ENCODE measurements at regions not wholly inside any gene's neighbourhood (a gene's known extent, or its start where the extent isn't known, plus 50 kb on each side); places are given as distances from the start of the nearest gene placed in this dataset.

DNA sequence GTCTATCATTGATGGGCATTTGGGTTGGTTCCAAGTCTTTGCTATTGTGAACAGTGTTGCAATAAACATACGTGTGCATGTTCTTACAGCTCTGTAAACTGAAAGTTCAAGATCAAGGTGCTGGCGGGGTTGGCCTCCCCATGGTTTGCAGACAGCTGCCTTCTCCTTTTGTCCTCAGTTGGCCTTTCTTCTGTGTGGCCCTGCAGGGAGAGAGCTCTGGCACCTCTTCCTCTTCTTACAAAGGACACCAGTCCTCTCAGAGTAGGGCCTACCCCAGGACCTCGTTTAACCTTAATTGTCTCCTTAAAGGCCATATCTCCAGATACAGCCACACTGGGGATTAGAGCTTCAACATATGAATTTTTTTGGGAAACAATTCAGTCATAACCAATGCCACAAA, 462.7 kb downstream of the TCERG1L start:
- TF ChIP-seq, protein P1, sequence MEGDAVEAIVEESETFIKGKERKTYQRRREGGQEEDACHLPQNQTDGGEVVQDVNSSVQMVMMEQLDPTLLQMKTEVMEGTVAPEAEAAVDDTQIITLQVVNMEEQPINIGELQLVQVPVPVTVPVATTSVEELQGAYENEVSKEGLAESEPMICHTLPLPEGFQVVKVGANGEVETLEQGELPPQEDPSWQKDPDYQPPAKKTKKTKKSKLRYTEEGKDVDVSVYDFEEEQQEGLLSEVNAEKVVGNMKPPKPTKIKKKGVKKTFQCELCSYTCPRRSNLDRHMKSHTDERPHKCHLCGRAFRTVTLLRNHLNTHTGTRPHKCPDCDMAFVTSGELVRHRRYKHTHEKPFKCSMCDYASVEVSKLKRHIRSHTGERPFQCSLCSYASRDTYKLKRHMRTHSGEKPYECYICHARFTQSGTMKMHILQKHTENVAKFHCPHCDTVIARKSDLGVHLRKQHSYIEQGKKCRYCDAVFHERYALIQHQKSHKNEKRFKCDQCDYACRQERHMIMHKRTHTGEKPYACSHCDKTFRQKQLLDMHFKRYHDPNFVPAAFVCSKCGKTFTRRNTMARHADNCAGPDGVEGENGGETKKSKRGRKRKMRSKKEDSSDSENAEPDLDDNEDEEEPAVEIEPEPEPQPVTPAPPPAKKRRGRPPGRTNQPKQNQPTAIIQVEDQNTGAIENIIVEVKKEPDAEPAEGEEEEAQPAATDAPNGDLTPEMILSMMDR (IDR thresholded peaks at IDR 0.05) = no peak
- no peak for DNase-seq (ENCODE audit: low spot score)
- no peak for ATAC-seq (ENCODE audit: low FRiP score)

DNA sequence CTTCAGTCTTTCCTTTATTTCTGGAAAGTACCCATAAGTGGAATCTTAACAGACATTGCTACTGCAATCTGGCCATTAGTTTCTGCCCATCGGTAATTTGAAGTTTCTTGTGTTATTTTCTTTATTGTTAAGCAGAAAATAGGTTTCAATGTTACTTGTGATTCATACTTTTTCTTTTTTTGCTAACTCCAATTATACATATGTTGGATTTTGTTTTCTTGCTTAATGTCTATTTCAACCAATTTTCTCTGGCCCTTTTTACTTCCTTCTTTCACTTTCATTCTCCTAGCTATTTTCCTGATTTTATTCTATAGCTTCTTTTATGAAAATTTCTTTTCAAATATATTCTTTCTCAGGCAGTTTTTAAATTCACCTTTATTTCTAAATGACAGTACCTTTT, 457.4 kb downstream of the TCERG1L start:
- DNase-seq (ENCODE audit: low spot score) = no peak
- no peak for ATAC-seq (ENCODE audit: low FRiP score)
- TF ChIP-seq, protein P1 (IDR thresholded peaks at IDR 0.05) = no peak

DNA sequence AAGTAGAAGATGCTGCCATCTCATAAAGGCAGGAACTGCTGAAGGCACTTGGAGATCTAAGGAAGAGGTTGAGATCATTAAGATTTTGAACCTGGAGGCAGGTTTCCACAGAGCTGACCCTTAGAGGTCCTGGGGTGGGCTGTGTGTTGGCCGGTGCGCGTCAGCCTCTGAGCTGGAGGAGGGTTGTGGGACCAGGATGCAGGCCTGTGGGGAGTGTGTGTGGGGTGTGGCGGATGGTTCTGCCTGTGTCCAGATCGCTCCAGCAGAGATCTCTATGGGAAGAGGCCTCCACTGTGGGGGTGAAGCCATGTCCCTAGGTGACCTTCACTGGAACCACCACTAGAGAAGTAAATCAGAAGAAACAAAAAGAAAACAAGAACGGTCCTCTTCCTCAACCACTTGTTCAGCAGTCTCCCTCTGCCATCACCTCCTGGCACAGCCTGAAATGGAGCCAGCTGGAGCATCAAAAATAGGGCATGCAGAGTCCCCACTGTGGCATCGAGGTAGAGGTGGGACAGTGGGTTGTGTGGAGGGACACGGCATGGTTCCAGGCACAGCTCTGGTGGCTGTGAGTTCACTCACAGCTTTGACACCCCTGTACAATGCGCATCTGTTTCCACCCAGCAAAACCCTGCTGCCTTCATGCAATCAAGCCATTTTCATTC, 453.8 kb downstream of the TCERG1L start:
- no peak for ATAC-seq (ENCODE audit: low FRiP score)
- TF ChIP-seq, protein P1 (IDR thresholded peaks at IDR 0.05) = no peak
- no peak for DNase-seq (ENCODE audit: low spot score)

DNA sequence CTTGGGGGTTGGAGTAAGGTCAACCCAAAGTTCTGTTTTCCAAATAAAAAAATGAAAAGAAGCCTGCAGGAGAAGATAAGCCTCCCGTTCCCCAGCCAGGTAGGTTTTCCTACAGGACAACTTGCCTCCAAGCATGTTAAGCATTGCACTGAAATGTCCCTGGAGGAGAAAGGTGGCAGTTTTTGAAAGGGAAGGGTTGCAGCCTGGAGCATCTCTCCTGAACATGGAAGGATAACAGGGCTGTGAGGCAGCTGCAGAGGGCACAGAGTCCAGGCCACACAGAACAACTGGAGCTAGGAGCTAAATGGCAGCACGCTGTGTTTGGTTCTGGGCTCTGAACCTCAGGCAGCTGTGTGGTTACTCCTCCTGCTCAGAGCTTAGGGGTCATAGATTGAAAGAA, 452.9 kb downstream of the TCERG1L start:
- DNase-seq (ENCODE audit: low spot score) (no peak), ATAC-seq (ENCODE audit: low FRiP score) (no peak)
- TF ChIP-seq, protein P1 (IDR thresholded peaks at IDR 0.05) = no peak

DNA sequence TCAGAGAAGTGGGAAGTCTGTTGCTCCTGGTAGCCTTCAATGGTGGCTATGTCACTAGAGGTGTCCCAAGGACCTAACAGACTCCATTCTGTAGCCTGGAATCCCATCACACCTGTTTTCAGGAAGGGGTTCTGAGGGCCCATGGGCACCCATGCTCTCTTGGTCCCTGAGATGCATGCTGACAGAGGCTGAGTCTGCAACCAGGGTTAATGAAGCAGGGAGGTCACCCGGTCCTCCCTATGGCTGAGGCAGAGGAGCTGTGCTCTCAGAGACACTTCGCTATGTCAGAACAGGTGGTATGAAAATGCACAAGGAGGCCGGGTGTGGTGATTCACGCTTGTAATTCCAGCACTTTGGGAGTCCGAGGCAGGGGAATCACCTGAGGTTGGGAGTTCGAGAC, 452.1 kb downstream of the TCERG1L start:
- no peak for ATAC-seq (ENCODE audit: low FRiP score)
- TF ChIP-seq, protein P1 (IDR thresholded peaks at IDR 0.05) = no peak

DNA sequence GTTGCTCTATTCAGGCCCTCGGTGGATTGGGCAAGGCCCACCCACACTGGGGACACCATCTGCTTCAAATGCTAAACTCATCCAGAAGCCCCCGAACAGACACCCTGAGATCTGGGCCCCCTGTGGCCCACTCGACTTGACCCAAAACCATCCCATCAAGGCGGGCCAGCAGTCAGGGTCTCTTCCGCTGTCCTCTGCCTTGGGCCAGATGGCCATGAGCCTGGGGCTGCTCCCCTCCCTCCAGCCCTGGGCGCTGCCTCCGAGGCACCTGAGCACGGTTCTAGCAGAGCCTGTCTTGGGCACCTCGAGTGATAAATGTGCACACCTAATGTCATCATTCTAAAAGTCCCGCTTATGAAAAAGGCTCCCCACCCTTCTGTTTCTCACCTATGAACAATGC, 449.4 kb downstream of the TCERG1L start:
- TF ChIP-seq, protein P1 (IDR thresholded peaks at IDR 0.05) = no peak
- no peak for ATAC-seq (ENCODE audit: low FRiP score)
- no peak for DNase-seq (ENCODE audit: low spot score)

More for the DNA sequence above, 452.1 kb downstream of the TCERG1L start:
- DNase-seq (ENCODE audit: low spot score) = no peak

DNA sequence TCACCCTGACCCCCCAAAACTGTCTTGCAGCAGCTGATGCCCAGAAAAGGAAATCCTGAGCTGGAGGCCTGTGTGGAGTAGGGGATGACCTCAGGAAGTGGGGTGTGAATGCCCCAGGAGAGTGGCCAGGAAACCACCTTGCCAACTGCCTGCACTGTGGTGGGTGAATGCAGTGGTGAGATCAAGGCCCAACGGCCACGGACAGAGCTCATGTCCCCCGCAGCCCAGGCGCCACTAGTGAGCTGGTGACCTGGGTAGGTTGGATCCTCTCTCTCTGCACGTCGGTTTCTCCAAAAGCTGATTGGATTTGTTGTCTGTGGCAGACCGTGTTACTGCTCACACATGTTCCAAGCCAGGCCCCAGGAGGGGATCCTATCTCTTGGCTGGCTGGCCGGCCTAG, 448.9 kb downstream of the TCERG1L start:
- no peak for ATAC-seq (ENCODE audit: low FRiP score)
- TF ChIP-seq, protein P1 (IDR thresholded peaks at IDR 0.05) = no peak
- DNase-seq (ENCODE audit: low spot score) = no peak
